DMS53 (cell line): ENCODE measurements at regions not wholly inside any gene's neighbourhood (a gene's known extent, or its start where the extent isn't known, plus 50 kb on each side); places are given as distances from the start of the nearest gene placed in this dataset.

ENCODE experiments used
- DNase-seq: peaks from one replicate; lab custom pipeline; 2025; lab: John Stamatoyannopoulos, UW

DNA sequence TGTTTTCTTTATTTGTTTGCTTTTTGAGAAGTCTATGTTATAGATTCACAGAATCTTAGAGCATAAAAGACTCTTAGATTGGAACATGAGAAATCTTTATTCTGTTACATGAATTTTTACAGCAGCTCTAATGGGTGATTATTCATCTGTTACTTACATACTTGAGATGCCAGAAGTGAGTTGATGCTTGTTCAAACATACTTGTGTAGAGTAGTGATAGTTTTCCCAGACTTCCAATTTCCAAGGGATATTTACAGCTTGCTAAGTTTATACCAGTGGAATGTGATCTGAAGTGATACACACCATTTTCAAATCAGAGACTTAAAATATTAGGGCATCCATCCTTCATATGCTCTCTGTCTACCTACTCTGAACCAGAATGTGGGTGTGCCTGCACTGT, 252.9 kb upstream of the SMIM31 start:
- DNase-seq, result no peak

DNA sequence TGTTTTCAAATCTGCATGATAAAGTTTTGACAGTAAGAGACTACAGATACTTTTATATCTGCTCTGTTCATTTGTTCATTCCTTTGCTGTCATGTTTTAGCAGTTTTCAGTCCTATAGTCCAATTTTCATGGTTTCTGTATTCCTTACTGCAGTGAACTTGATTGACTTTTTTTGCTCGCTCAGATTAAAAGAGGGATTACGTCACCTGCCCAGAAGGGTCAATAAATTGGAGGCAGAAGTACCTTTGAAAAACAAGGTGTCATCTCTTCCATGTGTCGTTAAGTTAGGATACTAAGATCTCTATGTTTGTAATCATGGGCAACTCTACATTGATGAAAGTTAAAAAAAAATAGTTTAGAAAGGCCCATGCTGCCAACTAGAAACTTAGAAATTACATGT, 250.1 kb upstream of the SMIM31 start:
- no peak for DNase-seq

DNA sequence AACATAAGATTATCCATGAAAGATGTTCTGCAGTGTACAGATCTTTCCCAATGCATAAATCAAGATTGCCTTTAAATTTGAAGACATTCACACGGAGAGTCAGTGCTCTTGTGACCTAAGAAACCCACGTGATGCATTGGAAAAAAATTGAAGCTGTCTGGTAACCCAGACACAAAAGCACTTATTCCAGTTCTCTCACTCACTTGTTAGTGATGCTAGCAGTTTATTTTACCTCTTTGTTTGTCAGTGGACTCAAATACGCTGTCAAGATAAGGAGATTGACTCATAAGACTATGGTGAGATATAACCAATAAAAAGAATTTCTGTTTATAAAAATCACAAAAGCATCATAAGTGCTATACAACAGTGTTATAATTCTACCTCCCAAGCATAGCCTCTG, 245.8 kb upstream of the SMIM31 start:
- no peak for DNase-seq

DNA sequence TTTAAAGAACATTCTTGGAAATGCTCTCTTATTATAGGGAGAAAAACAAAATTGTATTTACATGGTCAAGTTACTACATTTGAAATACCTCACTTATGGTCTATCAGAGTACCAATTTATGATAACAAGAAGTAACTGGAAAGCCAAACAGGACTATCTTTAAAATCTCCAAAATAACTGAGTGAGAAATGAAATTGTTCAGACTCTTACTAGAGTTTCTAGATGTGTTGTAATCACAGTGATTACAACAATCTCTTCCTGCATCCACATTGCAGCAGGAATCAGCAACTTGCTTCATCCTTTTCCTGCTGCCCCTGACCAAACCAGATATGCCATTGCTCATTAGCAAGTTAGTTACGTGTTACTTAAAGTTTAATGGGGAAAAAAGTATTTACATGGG, 245.2 kb upstream of the SMIM31 start:
- DNase-seq, result no peak

DNA sequence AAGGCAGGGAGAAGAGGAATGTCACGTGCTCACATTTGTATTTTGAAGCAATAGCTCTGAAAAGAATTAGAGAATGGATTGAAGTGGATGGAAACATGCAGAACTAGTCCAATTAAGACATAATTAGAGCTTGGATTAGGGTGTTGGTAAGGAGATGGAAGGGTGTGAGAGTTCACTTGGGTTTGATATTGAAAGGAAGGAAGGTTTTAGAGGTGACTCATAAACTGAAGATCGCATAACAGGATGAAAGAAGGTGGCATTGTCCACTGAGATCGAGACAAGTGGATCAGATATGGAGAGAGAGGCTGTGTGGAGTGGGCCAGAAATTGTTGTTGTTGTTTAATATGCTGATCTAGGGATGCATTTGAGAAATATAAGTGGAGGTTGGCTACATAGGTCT, 244.0 kb upstream of the SMIM31 start:
- no peak for DNase-seq

DNA sequence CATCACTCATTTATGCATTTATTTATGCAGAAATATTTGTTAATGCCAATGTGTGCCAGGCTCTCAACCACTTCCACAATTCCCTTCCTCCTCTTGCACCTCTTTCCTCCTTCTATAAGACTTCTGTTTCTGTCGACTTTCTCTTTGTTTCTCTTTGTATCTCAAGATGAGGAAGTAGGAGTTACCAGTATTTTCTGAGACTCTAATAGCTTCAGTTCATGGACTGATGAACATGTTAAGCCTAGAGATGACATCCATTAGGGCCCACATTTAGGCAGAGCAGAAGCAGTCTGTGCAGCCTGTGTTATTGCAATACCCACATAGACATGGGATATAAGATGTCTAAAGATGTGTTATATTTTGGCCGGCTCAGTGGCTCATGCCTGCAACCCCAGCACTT, 241.8 kb upstream of the SMIM31 start:
- no peak for DNase-seq

DNA sequence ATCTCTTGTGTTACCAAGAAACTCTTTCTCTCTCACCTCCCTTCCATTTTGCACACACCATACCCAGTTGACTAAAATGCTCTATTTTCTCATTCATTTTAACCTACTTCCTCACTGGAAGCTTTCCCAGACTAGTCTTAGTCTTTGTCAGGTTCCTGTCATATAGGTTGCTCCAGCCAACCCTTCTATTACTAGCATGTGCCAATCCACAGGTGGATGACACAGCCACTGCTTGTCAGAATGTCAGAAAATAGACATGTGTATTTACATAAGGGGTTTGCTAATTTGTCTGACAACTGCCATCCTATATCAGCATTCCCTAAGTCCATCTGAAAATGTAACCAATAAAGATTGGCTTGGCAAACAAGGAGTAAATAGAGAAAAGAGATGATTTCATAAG, 239.2 kb upstream of the SMIM31 start:
- DNase-seq, result no peak

DNA sequence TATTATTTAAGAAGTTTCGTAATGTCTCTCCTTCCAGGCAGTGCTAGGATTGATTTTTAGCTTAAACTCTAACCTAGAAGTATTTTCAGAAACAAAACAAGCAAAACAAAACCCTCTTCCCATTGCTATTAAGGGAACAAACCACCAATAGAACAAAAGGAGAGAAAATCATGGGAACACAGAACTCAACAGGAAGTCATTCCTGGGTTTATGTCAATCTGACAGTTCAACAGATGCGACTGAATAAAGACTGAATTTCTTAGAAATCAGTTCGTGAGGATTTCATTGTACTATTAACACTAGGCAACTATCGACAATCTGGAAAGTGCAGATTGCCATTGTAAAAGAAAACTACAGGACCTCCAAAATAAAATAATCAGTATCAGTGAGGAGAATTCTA, 229.1 kb upstream of the SMIM31 start:
- DNase-seq, result no peak

DNA sequence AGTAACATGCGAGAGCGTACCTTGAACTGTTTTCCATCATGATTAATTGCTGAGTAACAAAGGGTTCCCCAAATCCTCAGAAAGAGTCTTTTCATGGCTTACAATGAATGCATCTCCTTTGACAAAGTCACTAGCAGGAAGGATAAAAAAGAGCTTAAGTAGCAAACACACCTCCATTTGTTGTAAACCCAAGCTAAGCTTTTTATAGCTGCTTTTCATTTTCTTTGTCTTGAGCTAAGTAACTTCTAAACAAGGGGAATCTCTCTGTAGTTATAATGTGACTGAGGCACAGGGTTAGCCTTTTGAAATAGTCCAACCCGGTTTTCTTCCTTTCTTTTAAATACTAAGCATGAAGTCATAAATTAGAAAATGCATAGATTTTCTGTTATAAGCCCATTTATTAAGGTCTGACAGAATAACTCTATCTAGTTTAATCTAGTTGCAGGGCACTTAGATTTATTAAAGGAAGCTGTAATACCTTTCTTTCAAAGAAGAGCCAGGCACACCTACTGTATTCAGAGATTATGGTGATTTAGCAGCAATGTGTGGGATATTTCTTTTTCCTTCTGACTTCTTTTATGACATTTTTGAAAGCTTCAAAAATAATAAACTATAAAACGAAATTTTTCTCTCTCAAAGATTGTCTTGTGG, 226.9 kb upstream of the SMIM31 start:
- DNase-seq, result no peak

DNA sequence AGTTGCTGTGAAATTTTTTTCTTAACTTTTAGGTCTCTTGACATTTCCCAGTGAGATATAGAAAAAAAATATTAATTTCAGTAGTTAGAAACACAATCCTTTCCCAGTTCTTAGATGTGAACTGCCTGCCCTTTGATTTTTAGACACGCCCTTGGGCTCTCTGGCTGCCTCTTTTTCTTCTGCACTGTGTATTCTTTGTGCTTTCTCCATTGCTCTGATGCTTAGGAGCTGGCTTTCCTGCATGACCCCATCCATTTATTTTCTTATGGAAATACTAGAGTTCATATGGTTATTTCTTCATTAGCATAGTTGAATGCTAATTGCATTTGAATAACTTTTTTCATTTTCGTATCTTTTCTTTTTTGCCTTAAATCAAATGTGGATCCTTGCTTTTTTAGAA, 224.9 kb upstream of the SMIM31 start:
- no peak for DNase-seq

DNA sequence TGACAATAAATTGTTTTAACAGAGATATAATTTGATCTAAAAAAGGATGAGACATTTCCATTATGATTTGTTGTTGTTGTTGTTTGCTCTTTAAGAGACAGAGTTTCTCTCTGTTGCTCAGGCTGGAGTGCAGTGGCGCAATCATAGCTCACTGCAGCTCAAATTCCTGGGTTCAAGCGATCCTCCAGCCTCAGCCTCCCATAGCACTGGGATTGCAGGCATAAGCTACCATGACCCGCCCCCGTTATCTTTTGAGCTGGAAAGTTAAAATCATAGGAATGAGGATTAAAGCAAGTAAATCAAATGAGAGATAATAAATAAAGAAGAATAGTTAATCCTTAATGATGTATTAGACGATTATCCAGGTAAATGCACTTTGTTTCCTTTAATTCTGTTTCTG, 224.4 kb upstream of the SMIM31 start:
- DNase-seq, result no peak

DNA sequence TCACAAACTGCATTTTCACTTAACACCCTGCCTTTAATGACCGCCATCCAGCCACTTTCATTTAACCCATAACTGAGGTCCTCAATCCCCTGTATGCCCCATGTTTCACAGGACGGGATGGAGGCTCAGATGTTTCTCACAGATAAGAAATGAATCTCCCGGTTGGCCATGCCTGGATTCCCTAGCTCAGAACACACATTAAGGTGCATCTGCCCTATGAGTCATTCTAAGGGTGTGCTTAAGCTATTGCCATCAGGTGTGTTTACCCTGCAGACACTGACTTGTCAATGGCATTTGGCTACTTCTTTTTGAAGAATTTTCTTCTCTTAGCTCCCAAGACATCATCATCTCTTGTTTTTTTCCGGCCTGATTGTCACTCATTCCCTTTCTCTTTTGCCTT, 222.6 kb upstream of the SMIM31 start:
- peak; percentile 72 for DNase-seq

DNA sequence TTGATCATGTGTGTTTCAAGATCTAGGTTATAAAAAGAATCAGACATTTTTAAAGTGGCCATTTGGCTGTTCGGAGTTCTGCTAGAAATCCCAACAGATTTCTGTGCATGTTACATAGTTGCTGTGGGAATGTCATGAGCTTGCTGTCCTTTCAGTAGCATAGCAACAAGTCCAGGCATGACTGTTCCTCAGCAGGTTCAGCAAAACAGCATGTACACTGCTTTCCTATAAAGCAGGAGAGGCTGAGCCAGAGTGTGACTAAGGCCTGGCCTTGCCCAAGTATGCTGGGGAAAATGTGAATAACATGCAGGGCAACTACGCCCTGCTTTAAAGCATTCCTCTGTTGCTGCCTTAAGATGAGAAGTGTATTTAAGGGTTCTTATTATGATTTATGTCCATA, 217.1 kb upstream of the SMIM31 start:
- DNase-seq, result peak; percentile 2

DNA sequence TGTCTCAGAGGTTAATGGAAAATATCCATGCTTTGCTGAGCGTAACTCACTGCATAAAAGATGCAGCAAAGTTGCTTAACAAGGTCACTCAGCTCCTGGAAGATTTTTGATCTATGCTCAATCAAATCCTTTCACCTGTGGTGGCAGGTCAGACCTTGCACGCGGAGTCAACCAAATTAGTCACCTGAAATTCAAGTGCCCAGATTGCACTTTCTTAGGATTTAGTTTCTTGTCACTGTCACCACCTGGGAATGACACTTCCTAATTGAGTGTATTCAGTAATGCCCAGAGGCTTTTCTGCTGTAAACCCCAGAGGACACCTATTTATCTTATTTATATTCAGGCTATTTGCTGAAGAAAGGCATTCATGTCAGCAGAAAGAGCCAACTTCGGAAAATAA, 215.8 kb upstream of the SMIM31 start:
- DNase-seq, result no peak

DNA sequence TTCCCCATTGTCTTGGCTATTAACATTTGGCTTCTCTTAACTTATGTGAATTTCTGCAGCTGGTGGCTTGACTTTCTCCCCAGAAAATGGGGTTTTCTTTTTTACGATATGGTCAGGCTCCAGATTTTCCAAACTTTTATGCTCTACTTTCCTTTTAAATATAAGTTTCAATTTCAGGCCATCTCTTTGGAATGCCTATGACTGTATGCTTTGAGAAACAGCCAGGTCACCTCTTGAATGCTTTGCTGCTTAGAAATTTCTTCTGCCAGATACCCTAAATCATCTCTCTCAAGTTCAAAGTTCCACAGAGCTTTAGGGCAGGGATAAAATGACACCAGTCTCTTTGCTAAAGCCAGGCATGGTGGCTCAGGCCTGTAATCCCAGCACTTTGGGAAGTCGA, 212.9 kb upstream of the SMIM31 start:
- DNase-seq, result no peak

DNA sequence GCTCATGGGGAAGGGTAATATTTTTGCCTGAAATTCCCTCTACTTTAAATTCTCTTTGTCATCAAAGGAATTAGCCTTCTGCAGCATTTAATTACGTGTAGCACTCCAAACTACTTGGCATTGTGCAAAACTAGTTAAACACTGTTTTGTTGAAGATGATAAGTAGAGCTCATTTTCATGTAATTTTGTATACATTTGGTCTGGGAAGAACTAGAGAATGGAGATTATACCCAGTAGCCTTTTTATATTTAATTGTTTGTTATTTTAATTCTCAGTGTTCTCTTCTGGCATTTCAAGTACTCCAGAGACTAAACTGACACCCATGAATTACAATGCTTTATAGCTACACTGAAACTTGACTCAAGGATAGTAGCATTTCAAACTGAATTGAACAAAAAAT, 211.5 kb upstream of the SMIM31 start:
- no peak for DNase-seq

DNA sequence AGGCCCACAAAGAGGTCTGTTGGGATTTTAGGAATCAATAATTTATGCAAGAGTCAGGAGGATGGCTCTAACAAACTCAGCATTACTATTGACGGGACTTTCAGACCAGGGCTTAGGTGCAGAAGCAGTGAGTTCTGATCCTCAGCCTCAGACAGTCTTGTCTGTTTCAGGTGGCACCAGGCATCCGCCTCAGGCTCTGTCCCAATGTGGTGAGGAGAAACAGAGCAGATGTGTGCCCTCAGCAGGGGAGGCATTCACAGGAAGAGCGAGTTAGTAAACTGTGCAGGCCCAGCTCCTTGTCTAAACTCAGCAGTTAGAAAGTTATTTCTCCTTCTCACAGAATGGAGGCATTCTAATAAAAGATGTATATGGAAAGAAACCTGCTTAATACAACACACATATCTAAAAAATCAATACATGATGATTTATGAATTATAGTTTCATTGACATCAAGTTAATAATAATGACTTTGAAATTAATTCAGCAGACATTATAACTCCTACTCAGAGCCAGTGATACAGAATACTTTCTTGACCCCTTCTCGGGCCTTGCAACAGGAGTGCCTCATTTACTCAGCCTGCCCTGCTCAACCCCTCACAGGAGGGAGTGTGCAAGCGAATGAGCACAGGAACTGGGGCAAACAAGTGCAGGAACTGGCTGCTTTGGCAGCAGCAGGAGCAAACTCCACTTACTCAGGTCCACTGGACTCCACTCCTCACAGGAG, 202.8 kb upstream of the SMIM31 start:
- DNase-seq, result no peak

DNA sequence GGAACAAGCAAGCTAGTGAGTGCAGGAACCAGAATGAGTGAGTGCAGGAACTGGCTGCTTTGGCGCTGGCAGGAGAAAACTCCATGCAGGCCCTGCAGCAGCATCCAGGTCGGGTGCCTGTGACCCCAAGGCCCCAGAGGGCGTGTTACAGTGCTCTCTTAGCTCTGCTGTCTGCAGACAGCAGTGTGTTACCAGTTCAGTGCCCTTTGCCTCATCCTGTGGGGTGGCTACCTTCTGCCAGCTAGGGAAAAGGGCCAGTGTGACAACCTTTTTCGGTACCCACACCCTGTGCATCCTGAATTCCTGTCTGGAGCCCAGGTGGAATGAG, 202.3 kb upstream of the SMIM31 start:
- DNase-seq, result no peak

DNA sequence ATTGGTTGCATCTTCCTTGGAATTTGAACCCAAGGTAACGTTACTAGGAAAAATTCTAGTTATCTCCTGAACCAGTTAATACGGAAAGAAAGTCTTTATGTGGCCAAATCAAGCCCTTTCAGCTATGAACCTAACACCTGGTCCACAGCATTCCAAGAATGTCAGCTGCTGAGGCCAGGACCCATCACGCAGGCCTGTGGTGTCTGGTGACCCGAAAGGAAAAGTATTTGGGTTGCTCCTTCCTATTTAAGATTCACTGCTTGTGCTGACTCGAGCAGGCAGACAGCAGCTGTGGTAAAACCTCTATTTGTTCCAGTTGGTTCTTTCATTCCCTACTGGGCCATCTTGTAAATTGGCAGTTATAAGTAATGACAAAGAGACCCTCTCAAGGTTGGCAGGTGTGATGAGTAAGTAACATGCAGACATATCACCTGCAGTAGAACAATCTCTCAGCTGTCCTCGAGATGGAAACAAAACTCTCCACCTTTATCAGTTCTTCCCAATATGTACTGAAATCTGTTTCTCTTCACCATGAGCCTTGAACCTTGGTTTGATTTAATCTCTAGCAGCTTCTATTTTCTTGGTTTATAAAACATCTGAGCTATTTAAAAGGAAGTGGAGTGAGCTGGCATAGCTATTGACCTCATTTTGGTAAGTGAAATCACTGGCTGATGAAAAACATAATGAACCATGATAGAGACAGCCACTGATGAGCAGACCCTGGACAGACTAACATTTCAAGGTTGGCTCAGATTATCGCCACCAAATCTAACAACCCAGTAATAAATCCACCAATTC, 182.1 kb upstream of the SMIM31 start:
- DNase-seq, result no peak

DNA sequence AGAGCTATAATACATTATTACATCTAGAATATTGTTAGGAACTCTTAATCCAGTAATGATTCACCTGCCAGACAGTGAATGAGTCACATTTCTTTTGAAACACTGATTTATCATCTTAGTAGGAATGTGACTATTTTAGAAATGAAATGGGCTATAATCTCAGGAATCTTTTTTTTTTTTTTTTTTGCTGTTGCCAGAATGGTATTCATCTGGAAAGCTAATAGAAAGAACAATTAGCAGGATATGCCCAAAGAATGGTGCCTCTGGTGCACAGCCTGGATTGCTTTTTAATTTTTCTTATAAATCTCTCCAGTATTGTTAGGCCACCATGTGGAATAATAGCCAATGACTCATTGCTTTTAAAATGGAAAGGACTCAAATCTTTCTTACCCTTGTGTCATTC, 181.1 kb upstream of the SMIM31 start:
- no peak for DNase-seq

DNA sequence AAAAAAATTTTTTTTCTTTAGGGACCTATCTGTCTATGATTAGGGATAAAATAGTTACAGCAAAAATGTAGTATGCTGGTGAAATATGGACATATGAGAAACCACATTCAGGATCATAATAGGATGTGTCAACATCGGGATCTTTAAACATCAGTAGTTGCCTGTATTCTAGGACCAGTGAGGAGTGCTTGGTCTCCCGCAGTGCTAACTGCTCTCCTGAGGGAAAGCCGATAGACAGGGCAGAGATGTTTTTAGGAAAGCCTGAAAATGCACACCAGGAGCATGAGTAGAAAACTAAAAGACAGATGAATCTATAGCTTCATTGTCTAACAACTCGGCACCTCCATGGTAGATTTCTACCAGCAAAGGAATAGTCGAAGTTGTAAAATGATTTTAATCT, 178.1 kb upstream of the SMIM31 start:
- DNase-seq, result no peak

DNA sequence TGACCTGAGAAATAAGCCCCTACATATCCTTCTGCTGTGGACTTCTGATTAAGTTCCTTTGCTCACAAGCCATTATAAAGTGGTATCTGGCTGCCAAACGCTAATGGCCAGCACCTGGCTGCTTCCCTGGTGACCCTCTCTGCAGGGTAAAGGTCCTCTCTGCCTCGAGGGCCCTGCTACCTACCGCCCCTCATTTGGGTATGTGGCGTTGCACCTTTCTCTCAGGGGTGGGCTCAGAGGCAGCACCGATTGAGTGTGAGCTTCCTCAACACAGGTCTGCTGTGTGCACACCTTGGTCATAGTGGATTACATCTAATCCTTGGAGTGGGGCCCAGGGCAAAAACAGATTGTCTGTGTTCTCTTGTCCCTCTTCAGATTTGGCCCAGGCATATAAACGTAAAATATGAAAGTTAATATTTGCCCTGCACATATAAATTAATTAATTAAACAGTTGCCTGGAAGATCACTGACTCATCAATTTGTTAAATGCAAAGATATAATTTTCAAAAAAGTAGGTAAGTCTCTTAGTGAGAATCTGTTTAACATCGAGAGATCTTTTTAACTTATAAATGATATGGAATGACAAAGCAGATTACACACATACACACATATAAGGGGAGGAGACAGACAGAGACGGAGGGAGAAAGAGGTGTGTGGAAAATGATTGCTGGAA, 174.5 kb upstream of the SMIM31 start:
- no peak for DNase-seq

DNA sequence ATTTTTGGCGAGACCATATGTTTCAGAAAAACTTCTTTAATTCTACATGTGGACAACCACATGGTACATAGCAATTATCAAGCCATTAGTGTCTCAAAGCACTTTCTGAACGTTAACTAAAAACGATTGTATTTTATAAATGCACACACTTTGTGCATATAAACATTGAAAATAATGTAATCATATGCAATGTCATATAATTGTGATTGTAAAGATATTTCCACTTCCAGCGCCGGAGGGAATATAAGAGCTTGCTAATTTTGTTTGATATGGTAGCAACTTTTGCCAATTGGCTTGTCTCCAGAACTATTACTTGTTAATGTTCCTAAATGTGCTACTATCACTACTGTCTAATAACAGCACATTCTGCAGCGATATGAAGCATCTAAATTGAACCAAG, 162.3 kb upstream of the SMIM31 start:
- no peak for DNase-seq
